NB4 (cell line): ENCODE measurements at regions not wholly inside any gene's neighbourhood (a gene's known extent, or its start where the extent isn't known, plus 50 kb on each side); places are given as distances from the start of the nearest gene placed in this dataset.

Experiments used
- DNase-seq: peaks from one replicate; pipeline ENCODE4 v3.0.0; 2010; ENCODE audit warnings: low read depth
- H3K4me3 ChIP-seq: one replicate; pipeline ENCODE4 v1.5.1; 2011; ENCODE audit warnings: mild to moderate bottlenecking, low read depth, low read length, moderate library complexity
- CTCF ChIP-seq: IDR thresholded peaks from one replicate; pipeline ENCODE4 v1.5.1; 2012; ENCODE audit warnings: low read depth, low read length
- MYC ChIP-seq: IDR thresholded peaks from 2 replicates; pipeline ENCODE4 v1.6.1; 2011; ENCODE audit warnings: low read depth, low read length
- POLR2A ChIP-seq: IDR thresholded peaks from 2 replicates; pipeline ENCODE4 v1.6.1; 2011; ENCODE audit warnings: mild to moderate bottlenecking; ENCODE audit not compliant: insufficient read length; ENCODE audit errors: extremely low read depth
- TF ChIP-seq, protein P1 (sequence below): IDR thresholded peaks from 2 replicates; pipeline ENCODE4 v1.6.1; 2011; ENCODE audit warnings: low read depth, low read length

DNA sequence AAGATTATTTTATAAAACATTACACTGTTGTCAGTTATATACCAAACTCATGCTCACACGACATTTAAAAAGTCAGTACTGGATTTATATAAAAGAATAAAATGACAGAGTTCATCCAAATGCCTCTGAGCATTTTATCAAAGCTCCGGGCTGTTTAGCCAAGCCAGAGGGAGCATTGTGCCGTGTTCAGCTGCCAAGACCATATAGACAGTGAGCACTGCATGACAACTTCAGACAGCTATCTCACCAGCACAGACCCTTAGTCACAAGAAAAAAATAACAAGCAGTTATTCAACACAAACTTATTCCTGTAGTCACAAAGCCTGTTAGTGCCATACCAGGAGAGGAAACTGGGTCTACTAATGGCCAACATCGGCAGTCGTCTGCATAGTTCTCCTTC is 88.0 kb upstream of the PBX1 start:
- DNase-seq = no peak
- no peak overlapping the region for H3K4me3 ChIP-seq
- TF ChIP-seq MYC (no peak), CTCF (no peak), POLR2A (no peak)
- TF ChIP-seq, protein P1, sequence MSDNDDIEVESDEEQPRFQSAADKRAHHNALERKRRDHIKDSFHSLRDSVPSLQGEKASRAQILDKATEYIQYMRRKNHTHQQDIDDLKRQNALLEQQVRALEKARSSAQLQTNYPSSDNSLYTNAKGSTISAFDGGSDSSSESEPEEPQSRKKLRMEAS = no peak

GRCh38 chr1:164472841-164473240 is 86.1 kb upstream of the PBX1 start:
- TF ChIP-seq MYC (no peak), CTCF (no peak), POLR2A (no peak)
- TF ChIP-seq, protein P1 = no peak
- H3K4me3 ChIP-seq = no peak overlapping the region
- no peak for DNase-seq

DNA sequence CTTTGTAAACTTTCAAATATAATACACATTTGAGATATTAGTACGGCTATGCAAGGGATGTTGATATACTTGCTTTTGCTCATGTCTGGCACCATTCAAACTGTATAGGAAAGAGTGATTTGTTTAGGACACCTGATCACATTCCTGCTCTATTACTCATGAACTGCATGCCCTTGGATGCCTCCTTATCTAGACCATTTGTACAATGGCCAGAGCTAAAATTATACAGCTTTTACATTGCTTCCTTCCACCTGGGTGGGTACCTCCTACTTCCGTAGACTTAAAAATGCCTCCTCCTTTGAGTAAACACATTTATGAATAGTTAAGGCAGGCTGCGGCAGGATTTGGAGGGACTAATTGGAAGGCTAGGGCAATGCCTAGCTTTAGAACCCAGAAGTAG is 85.4 kb upstream of the PBX1 start:
- H3K4me3 ChIP-seq = no peak overlapping the region
- no peak for TF ChIP-seq POLR2A
- TF ChIP-seq MYC = no peak
- no peak for DNase-seq

GRCh38 chr1:164475834-164476233 is 83.2 kb upstream of the PBX1 start:
- TF ChIP-seq, protein P1 = no peak
- no peak for TF ChIP-seq POLR2A
- no peak for TF ChIP-seq CTCF
- no peak for TF ChIP-seq MYC
- no peak overlapping the region for H3K4me3 ChIP-seq
- no peak for DNase-seq

DNA sequence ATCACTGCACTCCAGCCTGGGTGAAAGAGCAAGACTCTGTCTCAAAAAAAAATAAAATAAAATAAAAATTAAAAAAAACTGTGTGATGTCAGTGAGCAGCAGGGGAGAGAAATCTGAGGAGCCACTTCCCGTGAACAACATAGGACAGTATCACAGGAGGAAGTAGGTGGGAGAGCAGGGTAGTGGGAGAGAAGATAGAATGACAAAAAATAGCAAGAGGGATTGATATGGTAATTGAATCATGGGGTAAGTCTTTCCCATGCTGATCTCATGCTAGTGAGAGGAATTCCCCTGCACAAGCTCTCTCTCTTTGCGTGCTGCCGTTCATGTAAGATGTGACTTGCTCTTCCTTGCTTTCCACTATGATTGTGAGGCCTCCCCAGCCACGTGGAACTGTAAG is 81.6 kb upstream of the PBX1 start:
- TF ChIP-seq POLR2A = no peak
- no peak for TF ChIP-seq MYC
- no peak for TF ChIP-seq CTCF
- TF ChIP-seq, protein P1 = no peak
- no peak overlapping the region for H3K4me3 ChIP-seq
- DNase-seq = no peak

DNA sequence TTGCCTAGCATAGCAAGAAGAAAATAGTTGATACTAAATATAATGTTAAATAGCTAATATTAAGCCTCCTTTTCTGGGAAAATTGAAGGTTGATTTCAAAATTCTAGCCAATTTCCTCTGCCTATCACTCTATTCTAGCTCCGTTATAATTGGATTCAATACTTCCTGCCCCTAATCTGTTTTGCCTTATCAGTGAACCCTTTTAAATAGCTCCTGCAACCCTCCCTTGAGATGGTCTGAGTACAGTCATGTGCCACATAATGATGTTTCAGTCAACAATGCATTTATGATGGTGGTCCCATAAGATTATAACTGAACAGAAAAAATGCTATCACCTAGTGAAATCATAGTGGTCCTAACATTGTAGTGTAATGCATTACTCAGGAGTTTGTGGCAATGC is 79.7 kb upstream of the PBX1 start:
- DNase-seq = no peak
- H3K4me3 ChIP-seq = no peak overlapping the region
- TF ChIP-seq, protein P1 = no peak
- no peak for TF ChIP-seq POLR2A
- TF ChIP-seq MYC = no peak
- TF ChIP-seq CTCF = no peak
